ENCODE measurements at regions not wholly inside any gene's neighbourhood (a gene's known extent, or its start where the extent isn't known, plus 50 kb on each side); places are given as distances from the start of the nearest gene placed in this dataset.

GRCh38 chr12:28110329-28110728 is 79.9 kb upstream of the CCDC91 start:
- Histone ChIP-seq H3K4me3 (replicated peaks in 1 of 2; ENCODE audit: low read depth in 1 of 2, low read length in 2 of 2) (no peak overlapping the region), H4K20me1 (ENCODE audit: insufficient read depth) (no peaks in the 10 kb centered on the region), H3K9me2 (ENCODE audit: insufficient read depth) (no peaks in the 10 kb centered on the region), H3K27ac (ENCODE audit: low read depth, low read length) (no peak overlapping the region), H3K4me2 (ENCODE audit: low read length) (no peak overlapping the region), H3K27me3 (ENCODE audit: insufficient read depth, low read length) (no peaks in the 10 kb centered on the region), H3K4me1 (ENCODE audit: control insufficient read depth in 1 of 2, insufficient read depth in 2 of 2, low read length in 2 of 2) (no peaks in the 10 kb centered on the region), H3K36me3 (ENCODE audit: control insufficient read depth in 1 of 2, insufficient read depth in 2 of 2, low read length in 2 of 2) (no peaks in the 10 kb centered on the region), H2AFZ (ENCODE audit: low read depth, low read length, poor library complexity, severe bottlenecking) (no peak overlapping the region), H3K9me3 (ENCODE audit: control insufficient read depth in 1 of 2, insufficient read depth in 1 of 2, low read depth in 1 of 2, low read length in 2 of 2) (no peaks in the 10 kb centered on the region), H3K9ac (ENCODE audit: low read length) (no peak overlapping the region), H3K79me2 (ENCODE audit: insufficient read depth, low read length) (no peaks in the 10 kb centered on the region)
- TF ChIP-seq, protein P1, sequence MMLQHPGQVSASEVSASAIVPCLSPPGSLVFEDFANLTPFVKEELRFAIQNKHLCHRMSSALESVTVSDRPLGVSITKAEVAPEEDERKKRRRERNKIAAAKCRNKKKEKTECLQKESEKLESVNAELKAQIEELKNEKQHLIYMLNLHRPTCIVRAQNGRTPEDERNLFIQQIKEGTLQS (IDR thresholded peaks at IDR 0.05) = no peak
- TF ChIP-seq YY1 (IDR thresholded peaks at IDR 0.05; ENCODE audit: extremely low read depth, insufficient replicate concordance, low read depth, low read length) (no peak), CTCF (IDR thresholded peaks at IDR 0.05 in 2 of 3, conservative IDR thresholded peaks at IDR 0.05 in 1 of 3; ENCODE audit: borderline replicate concordance in 1 of 3, insufficient read depth in 1 of 3, low read depth in 2 of 3, low read length in 2 of 3) (peak in 1 of 3 experiments; percentile 14; a peak in 1 of 6 replicates), EZH2 (IDR thresholded peaks at IDR 0.05) (no peak), RAD21 (IDR thresholded peaks at IDR 0.05; ENCODE audit: low read depth) (peak; percentile 52)
- ATAC-seq (peak; percentile 38; the same call in 1 of the 2 replicates), DNase-seq (ENCODE audit: low read depth, low spot score) (no peak)
- intact Hi-C loops (cut with micrococcal nuclease) = no loop called here
- ChIA-PET RAD21 (ENCODE audit: low non-redundant PET in 1 of 2, low total read pairs in 2 of 2, uncharacterized antibody in 2 of 2, unreplicated experiment in 2 of 2) (interaction anchor here in 1 of 2 experiments (0.8 kb wide), 1 partner anchor 61 kb away, joined by 3 read pairs; no protein-coding TSS in a partner anchor), POLR2A (interaction anchor here (0.7 to 1.6 kb wide), 2 partner anchors 20 to 89 kb away, joined by 3 to 4 read pairs; no protein-coding TSS in a partner anchor), CTCF (interaction anchor here (0.7 to 1.4 kb wide), 3 partner anchors 20 to 762 kb away, joined by 3 to 4 read pairs (median 3); no protein-coding TSS in a partner anchor)
- no TSS peak for BruUV-seq (replicated peaks)

DNA sequence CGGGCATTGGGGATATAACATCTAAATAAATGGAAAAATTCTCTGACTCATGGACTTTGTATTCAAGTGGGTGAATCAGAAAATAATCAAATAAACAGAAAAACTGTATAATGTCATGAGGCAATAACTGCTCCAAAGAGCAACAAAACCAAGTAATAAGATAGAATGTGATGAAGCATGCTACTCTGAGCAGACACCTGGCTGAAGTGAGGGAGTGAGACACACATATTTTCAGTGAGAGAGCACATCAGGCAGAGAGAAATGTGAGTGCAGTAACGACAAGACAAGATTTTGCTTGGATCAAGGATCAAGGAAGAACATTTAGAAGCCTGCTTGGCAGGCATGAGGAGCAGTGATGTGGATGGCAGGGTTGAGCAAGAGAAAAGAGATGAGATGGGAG is 75.8 kb upstream of the CCDC91 start:
- POLR2A ChIA-PET = no interaction called here
- DNase-seq (ENCODE audit: low read depth, low spot score) (no peak), ATAC-seq (no peak)
- Histone ChIP-seq H2AFZ (ENCODE audit: low read depth, low read length, poor library complexity, severe bottlenecking) (no peak overlapping the region), H3K27me3 (ENCODE audit: insufficient read depth, low read length) (no peaks in the 10 kb centered on the region), H3K4me3 (replicated peaks in 1 of 2; ENCODE audit: low read depth in 1 of 2, low read length in 2 of 2) (no peak overlapping the region), H3K9me3 (ENCODE audit: control insufficient read depth in 1 of 2, insufficient read depth in 1 of 2, low read depth in 1 of 2, low read length in 2 of 2) (no peaks in the 10 kb centered on the region), H3K79me2 (ENCODE audit: insufficient read depth, low read length) (no peaks in the 10 kb centered on the region), H3K9me2 (ENCODE audit: insufficient read depth) (no peaks in the 10 kb centered on the region), H4K20me1 (ENCODE audit: insufficient read depth) (no peaks in the 10 kb centered on the region), H3K36me3 (ENCODE audit: control insufficient read depth in 1 of 2, insufficient read depth in 2 of 2, low read length in 2 of 2) (no peaks in the 10 kb centered on the region), H3K4me1 (ENCODE audit: control insufficient read depth in 1 of 2, insufficient read depth in 2 of 2, low read length in 2 of 2) (no peaks in the 10 kb centered on the region), H3K4me2 (ENCODE audit: low read length) (no peak overlapping the region), H3K9ac (ENCODE audit: low read length) (no peak overlapping the region), H3K27ac (ENCODE audit: low read depth, low read length) (no peak overlapping the region)
- RAD21 ChIA-PET (ENCODE audit: low non-redundant PET in 1 of 2, low total read pairs in 2 of 2, uncharacterized antibody in 2 of 2, unreplicated experiment in 2 of 2) = no interaction called here
- intact Hi-C loops (cut with micrococcal nuclease) = no loop called here
- TF ChIP-seq EZH2phosphoT487 (IDR thresholded peaks at IDR 0.05; ENCODE audit: borderline replicate concordance) = no peak
- no peak for TF ChIP-seq FOSL1 (IDR thresholded peaks at IDR 0.05; ENCODE audit: low read depth)
- no peak for TF ChIP-seq POLR2A (IDR thresholded peaks at IDR 0.05; ENCODE audit: borderline replicate concordance, extremely low read depth, insufficient read depth, insufficient read length)
- TF ChIP-seq, protein P2, sequence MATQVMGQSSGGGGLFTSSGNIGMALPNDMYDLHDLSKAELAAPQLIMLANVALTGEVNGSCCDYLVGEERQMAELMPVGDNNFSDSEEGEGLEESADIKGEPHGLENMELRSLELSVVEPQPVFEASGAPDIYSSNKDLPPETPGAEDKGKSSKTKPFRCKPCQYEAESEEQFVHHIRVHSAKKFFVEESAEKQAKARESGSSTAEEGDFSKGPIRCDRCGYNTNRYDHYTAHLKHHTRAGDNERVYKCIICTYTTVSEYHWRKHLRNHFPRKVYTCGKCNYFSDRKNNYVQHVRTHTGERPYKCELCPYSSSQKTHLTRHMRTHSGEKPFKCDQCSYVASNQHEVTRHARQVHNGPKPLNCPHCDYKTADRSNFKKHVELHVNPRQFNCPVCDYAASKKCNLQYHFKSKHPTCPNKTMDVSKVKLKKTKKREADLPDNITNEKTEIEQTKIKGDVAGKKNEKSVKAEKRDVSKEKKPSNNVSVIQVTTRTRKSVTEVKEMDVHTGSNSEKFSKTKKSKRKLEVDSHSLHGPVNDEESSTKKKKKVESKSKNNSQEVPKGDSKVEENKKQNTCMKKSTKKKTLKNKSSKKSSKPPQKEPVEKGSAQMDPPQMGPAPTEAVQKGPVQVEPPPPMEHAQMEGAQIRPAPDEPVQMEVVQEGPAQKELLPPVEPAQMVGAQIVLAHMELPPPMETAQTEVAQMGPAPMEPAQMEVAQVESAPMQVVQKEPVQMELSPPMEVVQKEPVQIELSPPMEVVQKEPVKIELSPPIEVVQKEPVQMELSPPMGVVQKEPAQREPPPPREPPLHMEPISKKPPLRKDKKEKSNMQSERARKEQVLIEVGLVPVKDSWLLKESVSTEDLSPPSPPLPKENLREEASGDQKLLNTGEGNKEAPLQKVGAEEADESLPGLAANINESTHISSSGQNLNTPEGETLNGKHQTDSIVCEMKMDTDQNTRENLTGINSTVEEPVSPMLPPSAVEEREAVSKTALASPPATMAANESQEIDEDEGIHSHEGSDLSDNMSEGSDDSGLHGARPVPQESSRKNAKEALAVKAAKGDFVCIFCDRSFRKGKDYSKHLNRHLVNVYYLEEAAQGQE (IDR thresholded peaks at IDR 0.05; ENCODE audit: low read depth) = no peak
- TF ChIP-seq CTCF (IDR thresholded peaks at IDR 0.05 in 2 of 3, conservative IDR thresholded peaks at IDR 0.05 in 1 of 3; ENCODE audit: borderline replicate concordance in 1 of 3, insufficient read depth in 1 of 3, low read depth in 2 of 3, low read length in 2 of 3) = no peak
- TF ChIP-seq ZFX (IDR thresholded peaks at IDR 0.05) = no peak
- TF ChIP-seq CEBPB (IDR thresholded peaks at IDR 0.05; ENCODE audit: low read depth) = no peak
- no peak for TF ChIP-seq ZNF274 (IDR thresholded peaks at IDR 0.05; ENCODE audit: low read depth, low read length)
- CTCF ChIA-PET = no interaction called here
- no TSS peak for BruUV-seq (replicated peaks)

Data from HCT116 (cell line).